Activated CD4-positive, alpha-beta memory T cell treated with anti-CD3 and anti-CD28 coated beads for 36 hours (primary cell): ENCODE measurements at regions not wholly inside any gene's neighbourhood (a gene's known extent, or its start where the extent isn't known, plus 50 kb on each side); places are given as distances from the start of the nearest gene placed in this dataset.

Experiments
- CTCF ChIA-PET: fragments of 350-600 bp; sonication (Branson Sonifier 250); formaldehyde crosslinking; loops from one replicate; lab custom pipeline; 2021; ENCODE audit warnings: antibody characterized with exemption, inconsistent platforms; lab: Charles Lee
- POLR2A ChIA-PET: fragments of 350-600 bp; sonication (Branson Sonifier 250); formaldehyde crosslinking; loops from one replicate; lab custom pipeline; 2021; ENCODE audit warnings: antibody characterized with exemption; lab: Charles Lee
- DNase-seq: peaks from one replicate; pipeline ENCODE4 v3.0.0-alpha.2; 2020
- H3K27ac Mint-ChIP-seq: one replicate; pipeline ENCODE4 v1.8.0; 2021; ENCODE audit warnings: mixed read lengths
- H3K27me3 Mint-ChIP-seq: one replicate; pipeline ENCODE4 v1.8.0; 2021; ENCODE audit warnings: mixed read lengths
- H3K36me3 Mint-ChIP-seq: one replicate; pipeline ENCODE4 v1.8.0; 2021; ENCODE audit warnings: mixed read lengths
- H3K4me1 Mint-ChIP-seq: one replicate; pipeline ENCODE4 v1.8.0; 2021; ENCODE audit warnings: low read depth, mixed read lengths
- H3K4me3 Mint-ChIP-seq: one replicate; pipeline ENCODE4 v1.8.0; 2021; ENCODE audit warnings: mild to moderate bottlenecking, mixed read lengths
- H3K9me3 Mint-ChIP-seq: one replicate; pipeline ENCODE4 v1.8.0; 2021; ENCODE audit warnings: mixed read lengths
- intact Hi-C: fragments of 100-400 bp; cut with micrococcal nuclease; formaldehyde crosslinking; loops from one replicate; pipeline ENCODE4 v1.15.1; 2023

GRCh38 chr3:194221336-194221735 is 85.4 kb downstream of the HES1 start:
- peaks cover 7% of the 10 kb centered on the region for H3K4me1 Mint-ChIP-seq
- H3K9me3 Mint-ChIP-seq: no peaks in the 10 kb centered on the region
- no peak for DNase-seq
- CTCF ChIA-PET: no interaction called here
- H3K27me3 Mint-ChIP-seq: peaks cover 30% of the 10 kb centered on the region
- no peak overlapping the region for H3K4me3 Mint-ChIP-seq
- POLR2A ChIA-PET: no interaction called here
- no peaks in the 10 kb centered on the region for H3K36me3 Mint-ChIP-seq
- H3K27ac Mint-ChIP-seq: no peak overlapping the region
- intact Hi-C loops: no loop called here

- intact Hi-C loops: no loop called here
- Mint-ChIP-seq H3K4me1 (peaks cover 7% of the 10 kb centered on the region), H3K4me3 (no peak overlapping the region), H3K9me3 (peaks cover 5% of the 10 kb centered on the region), H3K36me3 (peaks cover 3% of the 10 kb centered on the region), H3K27ac (no peak overlapping the region), H3K27me3 (peaks cover 30% of the 10 kb centered on the region)
- CTCF ChIA-PET: no interaction called here
- POLR2A ChIA-PET: no interaction called here
- DNase-seq: no peak
These were observed 88.0 kb downstream of the HES1 start for GRCh38 chr3:194223951-194224350.

- ChIA-PET CTCF (no interaction called here), POLR2A (no interaction called here)
- intact Hi-C loops: no loop called here
- Mint-ChIP-seq H3K27me3 (peaks cover 30% of the 10 kb centered on the region), H3K36me3 (peaks cover 3% of the 10 kb centered on the region), H3K27ac (no peak overlapping the region), H3K4me1 (peaks cover 7% of the 10 kb centered on the region), H3K4me3 (no peak overlapping the region), H3K9me3 (peaks cover 5% of the 10 kb centered on the region)
- DNase-seq: no peak
These were observed 88.8 kb downstream of the HES1 start for GRCh38 chr3:194224471-194225417.

GRCh38 chr3:194225418-194225812 is 89.5 kb downstream of the HES1 start:
- ChIA-PET POLR2A (no interaction called here), CTCF (no interaction called here)
- H3K4me1 Mint-ChIP-seq: peaks cover 7% of the 10 kb centered on the region
- H3K27me3 Mint-ChIP-seq: peaks cover 28% of the 10 kb centered on the region
- intact Hi-C loops: no loop called here
- H3K27ac Mint-ChIP-seq: no peak overlapping the region
- peaks cover 5% of the 10 kb centered on the region for H3K9me3 Mint-ChIP-seq
- DNase-seq: no peak
- peaks cover 3% of the 10 kb centered on the region for H3K36me3 Mint-ChIP-seq
- no peak overlapping the region for H3K4me3 Mint-ChIP-seq

GRCh38 chr3:194225988-194226663 is 90.2 kb downstream of the HES1 start:
- DNase-seq: no peak
- H3K27ac Mint-ChIP-seq: no peak overlapping the region
- H3K4me3 Mint-ChIP-seq: no peak overlapping the region
- ChIA-PET CTCF (interaction anchor here (0.6 kb wide), 1 partner anchor 591 kb away, joined by 4 read pairs; no protein-coding TSS in a partner anchor), POLR2A (no interaction called here)
- H3K27me3 Mint-ChIP-seq: peaks cover 25% of the 10 kb centered on the region
- intact Hi-C loops: no loop called here
- H3K9me3 Mint-ChIP-seq: peaks cover 5% of the 10 kb centered on the region
- peaks cover 7% of the 10 kb centered on the region for H3K4me1 Mint-ChIP-seq
- peaks cover 3% of the 10 kb centered on the region for H3K36me3 Mint-ChIP-seq

GRCh38 chr3:194231929-194232832 is 96.2 kb downstream of the HES1 start:
- no peaks in the 10 kb centered on the region for H3K4me1 Mint-ChIP-seq
- DNase-seq: no peak
- ChIA-PET POLR2A (no interaction called here), CTCF (no interaction called here)
- H3K4me3 Mint-ChIP-seq: no peak overlapping the region
- peaks cover 3% of the 10 kb centered on the region for H3K27me3 Mint-ChIP-seq
- peaks cover 4% of the 10 kb centered on the region for H3K9me3 Mint-ChIP-seq
- H3K27ac Mint-ChIP-seq: no peak overlapping the region
- intact Hi-C loops: no loop called here
- peaks cover under 1% of the 10 kb centered on the region for H3K36me3 Mint-ChIP-seq

- Mint-ChIP-seq H3K4me3 (no peak overlapping the region), H3K9me3 (peaks cover 3% of the 10 kb centered on the region), H3K27me3 (peaks cover 3% of the 10 kb centered on the region), H3K36me3 (no peaks in the 10 kb centered on the region), H3K4me1 (no peaks in the 10 kb centered on the region), H3K27ac (no peak overlapping the region)
- POLR2A ChIA-PET: no interaction called here
- no peak for DNase-seq
- CTCF ChIA-PET: no interaction called here
- intact Hi-C loops: no loop called here
These were observed 97.2 kb downstream of the HES1 start for GRCh38 chr3:194233150-194233549.

- ChIA-PET CTCF (no interaction called here), POLR2A (no interaction called here)
- Mint-ChIP-seq H3K36me3 (no peaks in the 10 kb centered on the region), H3K27ac (no peak overlapping the region), H3K4me1 (no peaks in the 10 kb centered on the region), H3K27me3 (peaks cover 3% of the 10 kb centered on the region), H3K9me3 (peaks cover 3% of the 10 kb centered on the region), H3K4me3 (no peak overlapping the region)
- intact Hi-C loops: no loop called here
- DNase-seq: no peak
These were observed 99.2 kb downstream of the HES1 start for GRCh38 chr3:194235160-194235559.

- peaks cover 6% of the 10 kb centered on the region for H3K27me3 Mint-ChIP-seq
- peaks cover 3% of the 10 kb centered on the region for H3K9me3 Mint-ChIP-seq
- no peak overlapping the region for H3K27ac Mint-ChIP-seq
These were observed 101.2 kb downstream of the HES1 start for GRCh38 chr3:194237110-194237509.

GRCh38 chr3:194240766-194241165 is 104.8 kb downstream of the HES1 start:
- H3K36me3 Mint-ChIP-seq: no peaks in the 10 kb centered on the region
- ChIA-PET POLR2A (no interaction called here), CTCF (no interaction called here)
- peaks cover 3% of the 10 kb centered on the region for H3K9me3 Mint-ChIP-seq
- no peak for DNase-seq
- H3K27ac Mint-ChIP-seq: no peak overlapping the region
- H3K4me1 Mint-ChIP-seq: no peaks in the 10 kb centered on the region
- no peak overlapping the region for H3K4me3 Mint-ChIP-seq
- H3K27me3 Mint-ChIP-seq: peaks cover 3% of the 10 kb centered on the region
- intact Hi-C loops: no loop called here

More at GRCh38 chr3:194237110-194237509, 101.2 kb downstream of the HES1 start:
- H3K36me3 Mint-ChIP-seq: no peaks in the 10 kb centered on the region
- no peak for DNase-seq
- H3K4me1 Mint-ChIP-seq: no peaks in the 10 kb centered on the region
- intact Hi-C loops: no loop called here
- CTCF ChIA-PET: no interaction called here
- H3K4me3 Mint-ChIP-seq: no peak overlapping the region
- POLR2A ChIA-PET: no interaction called here

- POLR2A ChIA-PET: no interaction called here
These were observed 107.4 kb downstream of the HES1 start for GRCh38 chr3:194243172-194243837.

More at GRCh38 chr3:194243172-194243837, 107.4 kb downstream of the HES1 start:
- H3K36me3 Mint-ChIP-seq: no peaks in the 10 kb centered on the region
- no peaks in the 10 kb centered on the region for H3K4me1 Mint-ChIP-seq
- H3K4me3 Mint-ChIP-seq: no peak overlapping the region
- H3K27me3 Mint-ChIP-seq: peaks cover 3% of the 10 kb centered on the region
- intact Hi-C loops: no loop called here
- CTCF ChIA-PET: no interaction called here
- H3K9me3 Mint-ChIP-seq: no peaks in the 10 kb centered on the region
- H3K27ac Mint-ChIP-seq: no peak overlapping the region
- no peak for DNase-seq
